Heart right ventricle (tissue), 16 donors: ENCODE measurements at regions not wholly inside any gene's neighbourhood (a gene's known extent, or its start where the extent isn't known, plus 50 kb on each side); places are given as distances from the start of the nearest gene placed in this dataset.

Experiments
- ATAC-seq, 8 donors: fragments of 200-7000 bp; cut with Tn5 transposase; one replicate each; pipeline ENCODE4 v1.9.1; 2020; ENCODE audit warnings: mild to moderate bottlenecking in 8 of 8, moderate library complexity in 8 of 8, moderate number of reproducible peaks in 1 of 8
- DNase-seq, 2 donors: peaks; one replicate each; pipeline ENCODE4 v3.0.0-alpha.2; 2020
- H3K27ac ChIP-seq, 10 donors: fragments of 200-600 bp; sonication (generic) in 2 of 10; one replicate each; pipeline versions ENCODE4 v1.5.0 to v1.8.0; 2020 to 2022; ENCODE audit warnings: mild to moderate bottlenecking in 3 of 10
- H3K27me3 ChIP-seq, 7 donors: fragments of 200-600 bp; one replicate each; pipeline ENCODE4 v1.8.0; 2021 to 2022; ENCODE audit warnings: mild to moderate bottlenecking in 2 of 7
- H3K36me3 ChIP-seq, 9 donors: fragments of 200-600 bp; sonication (generic) in 1 of 9; one replicate each; pipeline versions ENCODE4 v1.5.0 to v1.8.0; 2020 to 2022; ENCODE audit warnings: mild to moderate bottlenecking in 2 of 9
- H3K4me1 ChIP-seq, 9 donors: fragments of 200-600 bp; sonication (generic) in 1 of 9; one replicate each; pipeline versions ENCODE4 v1.5.0 to v1.8.0; 2020 to 2022; ENCODE audit warnings: mild to moderate bottlenecking in 4 of 9
- H3K4me3 ChIP-seq, 10 donors: fragments of 200-600 bp; sonication (generic) in 2 of 10; one replicate each; pipeline versions ENCODE4 v1.5.0 to v1.8.0; 2020 to 2022; ENCODE audit warnings: mild to moderate bottlenecking in 7 of 10, moderate library complexity in 2 of 10
- H3K9me3 ChIP-seq, 11 donors: fragments of 200-600 bp in 10 of 11; sonication (generic) in 2 of 11; one replicate each; pipeline versions ENCODE4 v1.5.0 to v1.8.0; 2013 to 2022; ENCODE audit warnings: mild to moderate bottlenecking in 2 of 11, control low read depth in 1 of 11, moderate library complexity in 1 of 11
- CTCF ChIP-seq, 9 donors: fragments of 200-600 bp; sonication (generic) in 2 of 9; IDR thresholded peaks; one replicate each; pipeline versions ENCODE4 v1.5.0 to v1.8.0; 2021 to 2022; ENCODE audit warnings: antibody characterized with exemption in 9 of 9, mild to moderate bottlenecking in 5 of 9, moderate library complexity in 1 of 9
- WGBS, 2 donors: extraction: QIAGEN DNeasy Blood & Tissue Kit; methylation state at CpG; one replicate each; pipeline ENCODE4 v1.1.7; 2013; ENCODE audit warnings: inconsistent platforms in 1 of 2; 5-methylcytosine and 5-hydroxymethylcytosine counted together
- intact Hi-C, 10 donors: fragments of 100-400 bp; cut with DNase I; formaldehyde crosslinking; loops; one replicate each; pipeline versions ENCODE4 v1.11.1 to v1.14.2; 2022
- donor health status: Arrhythmogenic right ventricular cardiomyopathy.
- donor health status: ischemic (EF 13 %, LVEDD 7.1; RV severe dilation, severe dysfunction).
- donor health status: healthy with polysubstance abuse.
- donor health status: DM: no; HTN: yes; CAD: no.
- donor health status: DM: no; HTN: no; CAD: no.
- donor health status: ischemic (EF 25% LVEDD 6.9; RV normal size, moderate dysfunction).
- donor health status: ischemic (EF 25% LVEDD 5.7; RV mildly dilated, moderate dysfunction).
- donor health status: healthy.
- donor health status: DM: yes; HTN: yes; CAD: no.
- donor health status: Ischemic cardiomyopathy.
- donor health status: ischemic (EF 35%, LVEDD 5.7; RV mildly dilated, moderate dysfunction).
- donor health status: nonischemic (EF 11% LVEDD 7.7; RV severe dilation, severe dysfunction).
- donor health status: DM: yes; HTN: yes; CAD: no.
- donor health status: PGD.
- donor health status: ischemic (EF 29% LVEDD 5.4; RV normal size, mild dysfunction).
- donor health status: nonischemic (EF 23%, LVEDD 6.1; RV moderate dilation, normal function).

DNA sequence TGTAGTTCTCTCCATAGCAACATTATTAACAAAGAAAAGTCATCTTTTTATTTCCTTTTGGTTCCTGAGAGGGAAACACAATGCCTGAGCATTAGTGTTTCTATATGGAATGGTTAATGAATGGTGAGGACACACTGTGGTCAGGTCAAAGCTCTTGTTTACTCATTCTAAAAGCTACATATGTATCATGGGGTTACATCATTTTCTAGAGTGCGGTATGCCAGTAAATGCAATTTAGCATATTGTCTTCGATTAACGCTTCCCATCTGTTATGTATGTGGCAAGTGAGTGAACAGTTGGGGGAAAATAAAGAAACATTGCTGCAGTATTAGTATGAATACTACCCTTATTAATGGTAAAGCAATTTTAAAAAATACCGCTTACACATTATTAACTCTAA lies 1152.2 kb upstream of the SPRY2 start:
- H3K27me3 ChIP-seq = no peaks in the 10 kb centered on the region
- no peak overlapping the region for H3K27ac ChIP-seq
- no peaks in the 10 kb centered on the region for H3K4me1 ChIP-seq
- WGBS, 2 donors = 91 to 92% methylated on average over 4 of the region's 4 CpGs
- no peaks in the 10 kb centered on the region for H3K36me3 ChIP-seq
- ATAC-seq = no peak
- H3K4me3 ChIP-seq = no peak overlapping the region
- no peak for DNase-seq
- peaks cover 0 to 4% (median 0%) of the 10 kb centered on the region in 11 donors for H3K9me3 ChIP-seq
- intact Hi-C loops = no loop called here
- no peak for TF ChIP-seq CTCF (IDR thresholded peaks at IDR 0.05)

DNA sequence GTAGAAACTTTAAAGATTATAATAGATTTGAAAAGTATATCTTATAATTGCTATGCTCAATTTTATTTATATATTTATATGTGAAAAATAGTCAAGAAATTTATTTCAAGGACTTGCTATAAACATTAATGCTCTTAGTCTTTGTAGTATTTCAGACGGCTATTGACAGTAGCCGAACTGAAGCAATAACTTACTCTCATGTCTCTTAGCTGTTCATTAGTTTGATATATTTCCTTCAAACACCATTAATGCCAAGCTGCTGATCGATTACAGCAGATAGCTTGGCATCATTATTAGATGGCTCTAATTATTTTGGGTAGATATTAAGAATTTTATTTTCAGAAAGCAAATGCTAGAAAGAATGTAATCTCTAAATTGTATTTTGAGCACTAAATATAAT lies 1151.5 kb upstream of the SPRY2 start:
- H3K36me3 ChIP-seq = no peaks in the 10 kb centered on the region
- no peak overlapping the region for H3K4me3 ChIP-seq
- WGBS, 2 donors = 80 to 84% methylated on average over 3 of the region's 3 CpGs
- intact Hi-C loops = no loop called here
- H3K4me1 ChIP-seq = no peaks in the 10 kb centered on the region
- H3K9me3 ChIP-seq = no peaks in the 10 kb centered on the region
- H3K27ac ChIP-seq = no peak overlapping the region
- no peaks in the 10 kb centered on the region for H3K27me3 ChIP-seq
- TF ChIP-seq CTCF (IDR thresholded peaks at IDR 0.05) = no peak
- no peak for ATAC-seq
- no peak for DNase-seq

- H3K9me3 ChIP-seq = peaks cover 0 to 2% (median 0%) of the 10 kb centered on the region in 11 donors
- H3K27me3 ChIP-seq = no peaks in the 10 kb centered on the region
- no peak for DNase-seq
- TF ChIP-seq CTCF (IDR thresholded peaks at IDR 0.05) = no peak
- no peaks in the 10 kb centered on the region for H3K36me3 ChIP-seq
- 72 to 80% methylated on average over 1 of the region's 1 CpG for WGBS, 2 donors
- H3K4me1 ChIP-seq = no peaks in the 10 kb centered on the region
- intact Hi-C loops = no loop called here
- H3K27ac ChIP-seq = no peak overlapping the region
- ATAC-seq = no peak
- H3K4me3 ChIP-seq = no peak overlapping the region
These were observed 1147.1 kb upstream of the SPRY2 start for GRCh38 chr13:81488021-81488420.

DNA sequence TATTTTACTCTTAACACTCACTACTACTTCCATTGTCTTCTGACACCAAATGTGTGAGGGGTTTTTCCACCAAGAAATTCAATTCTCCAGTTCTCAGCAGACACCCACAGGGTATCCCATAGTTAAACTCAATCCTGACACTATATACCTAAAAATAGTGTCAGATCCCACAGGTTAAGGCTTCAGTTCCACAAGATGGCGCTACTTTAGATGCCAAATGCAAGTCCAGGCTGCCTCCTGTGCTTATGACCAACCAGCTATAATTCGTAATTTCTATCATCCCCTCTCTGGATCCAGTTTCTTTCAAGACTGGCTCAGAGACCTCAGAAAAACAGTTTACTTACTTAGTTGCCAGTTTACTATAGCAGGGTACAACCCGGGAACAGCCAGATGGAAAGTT lies 1146.2 kb upstream of the SPRY2 start:
- no peak for TF ChIP-seq CTCF (IDR thresholded peaks at IDR 0.05)
- Histone ChIP-seq H3K4me3 (no peak overlapping the region), H3K36me3 (no peaks in the 10 kb centered on the region), H3K9me3 (peaks cover 0 to 6% (median 0%) of the 10 kb centered on the region in 11 donors), H3K27ac (no peak overlapping the region), H3K27me3 (no peaks in the 10 kb centered on the region), H3K4me1 (no peaks in the 10 kb centered on the region)
- intact Hi-C loops = no loop called here
- ATAC-seq (no peak), DNase-seq (no peak)
- WGBS, 2 donors = 46 to 52% methylated on average over 3 of the region's 3 CpGs

DNA sequence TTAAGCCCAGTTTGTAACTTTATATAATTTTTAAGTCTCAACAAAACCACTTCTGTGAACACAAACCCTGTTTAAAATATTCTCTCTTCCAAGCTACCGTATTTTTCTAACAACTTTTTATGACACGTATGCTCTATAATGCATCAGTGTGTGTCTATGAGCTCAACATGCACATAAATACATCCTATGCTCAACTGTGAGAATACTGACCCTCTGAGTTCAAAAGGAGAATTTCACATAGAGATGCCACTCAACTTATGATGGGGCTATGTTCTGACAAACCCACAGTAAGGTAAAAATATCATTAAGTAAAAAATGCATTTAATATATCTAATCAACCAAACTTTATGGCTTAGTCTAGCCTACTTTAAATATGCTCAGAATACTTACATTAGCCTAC lies 1139.7 kb upstream of the SPRY2 start:
- Histone ChIP-seq H3K27ac (no peak overlapping the region), H3K4me1 (no peaks in the 10 kb centered on the region), H3K9me3 (peaks cover 0 to 6% (median 0%) of the 10 kb centered on the region in 11 donors), H3K4me3 (no peak overlapping the region), H3K27me3 (no peaks in the 10 kb centered on the region), H3K36me3 (no peaks in the 10 kb centered on the region)
- TF ChIP-seq CTCF (IDR thresholded peaks at IDR 0.05) = no peak
- intact Hi-C loops = no loop called here
- DNase-seq = no peak
- no peak for ATAC-seq
- WGBS, 2 donors = 81 to 84% methylated on average over 2 of the region's 2 CpGs
